ENCODE measurements at regions not wholly inside any gene's neighbourhood (a gene's known extent, or its start where the extent isn't known, plus 50 kb on each side); places are given as distances from the start of the nearest gene placed in this dataset.

DNA sequence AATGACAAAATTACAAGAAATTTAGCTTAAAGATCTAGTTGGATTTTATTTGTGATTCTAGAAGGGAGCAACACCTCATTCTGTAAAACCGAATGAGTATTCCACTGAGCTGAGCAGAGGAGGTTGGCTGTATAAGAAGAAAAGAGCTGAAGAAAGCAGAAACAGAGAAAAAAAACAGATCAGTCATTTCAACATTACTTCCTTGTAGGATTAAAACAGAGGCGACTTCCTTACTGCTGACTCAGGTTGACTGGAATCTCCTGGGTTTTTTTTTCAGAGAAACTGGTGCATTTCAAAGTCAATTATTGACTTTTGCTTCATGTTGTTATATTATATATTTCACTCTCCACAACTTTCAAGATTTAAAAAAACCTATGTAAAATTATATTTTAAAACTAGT, 368.1 kb upstream of the UBE2E2 start:
- RAD21 ChIA-PET (ENCODE audit: low non-redundant PET in 1 of 2, low total read pairs in 2 of 2, uncharacterized antibody in 2 of 2, unreplicated experiment in 2 of 2): no interaction called here
- no peak for TF ChIP-seq SIN3A (IDR thresholded peaks at IDR 0.05; ENCODE audit: low read depth)
- no peak for TF ChIP-seq REST (IDR thresholded peaks at IDR 0.05; ENCODE audit: low read depth)
- TF ChIP-seq RAD21 (IDR thresholded peaks at IDR 0.05; ENCODE audit: low read depth): no peak
- TF ChIP-seq, protein P1, sequence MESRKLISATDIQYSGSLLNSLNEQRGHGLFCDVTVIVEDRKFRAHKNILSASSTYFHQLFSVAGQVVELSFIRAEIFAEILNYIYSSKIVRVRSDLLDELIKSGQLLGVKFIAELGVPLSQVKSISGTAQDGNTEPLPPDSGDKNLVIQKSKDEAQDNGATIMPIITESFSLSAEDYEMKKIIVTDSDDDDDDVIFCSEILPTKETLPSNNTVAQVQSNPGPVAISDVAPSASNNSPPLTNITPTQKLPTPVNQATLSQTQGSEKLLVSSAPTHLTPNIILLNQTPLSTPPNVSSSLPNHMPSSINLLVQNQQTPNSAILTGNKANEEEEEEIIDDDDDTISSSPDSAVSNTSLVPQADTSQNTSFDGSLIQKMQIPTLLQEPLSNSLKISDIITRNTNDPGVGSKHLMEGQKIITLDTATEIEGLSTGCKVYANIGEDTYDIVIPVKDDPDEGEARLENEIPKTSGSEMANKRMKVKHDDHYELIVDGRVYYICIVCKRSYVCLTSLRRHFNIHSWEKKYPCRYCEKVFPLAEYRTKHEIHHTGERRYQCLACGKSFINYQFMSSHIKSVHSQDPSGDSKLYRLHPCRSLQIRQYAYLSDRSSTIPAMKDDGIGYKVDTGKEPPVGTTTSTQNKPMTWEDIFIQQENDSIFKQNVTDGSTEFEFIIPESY (IDR thresholded peaks at IDR 0.05; ENCODE audit: extremely low read depth, insufficient replicate concordance, low read length): no peak
- no peak for TF ChIP-seq TCF7L2 (IDR thresholded peaks at IDR 0.05; ENCODE audit: borderline replicate concordance, extremely low read depth, insufficient read depth, insufficient read length)
- TF ChIP-seq ZFX (IDR thresholded peaks at IDR 0.05): no peak
- no peak for TF ChIP-seq SP1 (IDR thresholded peaks at IDR 0.05; ENCODE audit: low read depth)
- TF ChIP-seq POLR2AphosphoS5 (IDR thresholded peaks at IDR 0.05; ENCODE audit: low read depth, low read length): no peak
- TF ChIP-seq, protein P2, sequence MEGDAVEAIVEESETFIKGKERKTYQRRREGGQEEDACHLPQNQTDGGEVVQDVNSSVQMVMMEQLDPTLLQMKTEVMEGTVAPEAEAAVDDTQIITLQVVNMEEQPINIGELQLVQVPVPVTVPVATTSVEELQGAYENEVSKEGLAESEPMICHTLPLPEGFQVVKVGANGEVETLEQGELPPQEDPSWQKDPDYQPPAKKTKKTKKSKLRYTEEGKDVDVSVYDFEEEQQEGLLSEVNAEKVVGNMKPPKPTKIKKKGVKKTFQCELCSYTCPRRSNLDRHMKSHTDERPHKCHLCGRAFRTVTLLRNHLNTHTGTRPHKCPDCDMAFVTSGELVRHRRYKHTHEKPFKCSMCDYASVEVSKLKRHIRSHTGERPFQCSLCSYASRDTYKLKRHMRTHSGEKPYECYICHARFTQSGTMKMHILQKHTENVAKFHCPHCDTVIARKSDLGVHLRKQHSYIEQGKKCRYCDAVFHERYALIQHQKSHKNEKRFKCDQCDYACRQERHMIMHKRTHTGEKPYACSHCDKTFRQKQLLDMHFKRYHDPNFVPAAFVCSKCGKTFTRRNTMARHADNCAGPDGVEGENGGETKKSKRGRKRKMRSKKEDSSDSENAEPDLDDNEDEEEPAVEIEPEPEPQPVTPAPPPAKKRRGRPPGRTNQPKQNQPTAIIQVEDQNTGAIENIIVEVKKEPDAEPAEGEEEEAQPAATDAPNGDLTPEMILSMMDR (IDR thresholded peaks at IDR 0.05 in 2 of 3, conservative IDR thresholded peaks at IDR 0.05 in 1 of 3; ENCODE audit: borderline replicate concordance in 1 of 3, insufficient read depth in 1 of 3, low read depth in 2 of 3, low read length in 2 of 3): no peak
- no peak for TF ChIP-seq ZNF274 (IDR thresholded peaks at IDR 0.05; ENCODE audit: low read depth, low read length)
- TF ChIP-seq FOSL1 (IDR thresholded peaks at IDR 0.05; ENCODE audit: low read depth): no peak
- no peak for TF ChIP-seq CBX3 (IDR thresholded peaks at IDR 0.05; ENCODE audit: low read depth)
- no peak for TF ChIP-seq MAX (IDR thresholded peaks at IDR 0.05)
- TF ChIP-seq YY1 (IDR thresholded peaks at IDR 0.05; ENCODE audit: extremely low read depth, insufficient replicate concordance, low read depth, low read length): no peak
- no peak for TF ChIP-seq SRF (IDR thresholded peaks at IDR 0.05; ENCODE audit: low read depth)
- TF ChIP-seq JUND (IDR thresholded peaks at IDR 0.05): no peak
- TF ChIP-seq, protein P3, sequence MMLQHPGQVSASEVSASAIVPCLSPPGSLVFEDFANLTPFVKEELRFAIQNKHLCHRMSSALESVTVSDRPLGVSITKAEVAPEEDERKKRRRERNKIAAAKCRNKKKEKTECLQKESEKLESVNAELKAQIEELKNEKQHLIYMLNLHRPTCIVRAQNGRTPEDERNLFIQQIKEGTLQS (IDR thresholded peaks at IDR 0.05): no peak
- TF ChIP-seq ELF1 (IDR thresholded peaks at IDR 0.05; ENCODE audit: borderline replicate concordance, low read depth): no peak
- no peak for TF ChIP-seq POLR2A (IDR thresholded peaks at IDR 0.05; ENCODE audit: borderline replicate concordance, extremely low read depth, insufficient read depth, insufficient read length)
- TF ChIP-seq CEBPB (IDR thresholded peaks at IDR 0.05; ENCODE audit: low read depth): no peak

More for the DNA sequence above, 368.1 kb upstream of the UBE2E2 start:
- Histone ChIP-seq H3K4me2 (ENCODE audit: low read length) (no peak overlapping the region), H3K27ac (ENCODE audit: low read depth, low read length) (no peak overlapping the region), H3K9ac (ENCODE audit: low read length) (no peak overlapping the region), H3K4me3 (replicated peaks in 1 of 2; ENCODE audit: low read depth in 1 of 2, low read length in 2 of 2) (no peak overlapping the region), H4K20me1 (ENCODE audit: insufficient read depth) (no peaks in the 10 kb centered on the region), H3K79me2 (ENCODE audit: insufficient read depth, low read length) (no peaks in the 10 kb centered on the region), H3K36me3 (ENCODE audit: control insufficient read depth in 1 of 2, insufficient read depth in 2 of 2, low read length in 2 of 2) (no peaks in the 10 kb centered on the region), H3K27me3 (ENCODE audit: insufficient read depth, low read length) (no peaks in the 10 kb centered on the region), H3K4me1 (ENCODE audit: control insufficient read depth in 1 of 2, insufficient read depth in 2 of 2, low read length in 2 of 2) (no peaks in the 10 kb centered on the region), H2AFZ (ENCODE audit: low read depth, low read length, poor library complexity, severe bottlenecking) (no peak overlapping the region), H3K9me3 (ENCODE audit: control insufficient read depth in 1 of 2, insufficient read depth in 1 of 2, low read depth in 1 of 2, low read length in 2 of 2) (no peaks in the 10 kb centered on the region), H3K9me2 (ENCODE audit: insufficient read depth) (no peaks in the 10 kb centered on the region)
- no peak for ATAC-seq
- ChIA-PET CTCF (interaction anchor here (0.6 kb wide), 1 partner anchor 114 kb away, joined by 3 read pairs; no protein-coding TSS in a partner anchor), POLR2A (no interaction called here)
- intact Hi-C loops (cut with micrococcal nuclease): no loop called here
- BruUV-seq (replicated peaks): no TSS peak
- no peak for DNase-seq (ENCODE audit: low read depth, low spot score)
